ENCODE measurements at regions not wholly inside any gene's neighbourhood (a gene's known extent, or its start where the extent isn't known, plus 50 kb on each side); places are given as distances from the start of the nearest gene placed in this dataset.

- no peak for TF ChIP-seq CTCF (conservative IDR thresholded peaks at IDR 0.05)
- TF ChIP-seq ZFX (IDR thresholded peaks at IDR 0.05), result no peak
Measured at GRCh38 chr21:18608226-18608625, 204.6 kb upstream of the TMPRSS15 start.
